ENCODE measurements at regions not wholly inside any gene's neighbourhood (a gene's known extent, or its start where the extent isn't known, plus 50 kb on each side); places are given as distances from the start of the nearest gene placed in this dataset.

DNA sequence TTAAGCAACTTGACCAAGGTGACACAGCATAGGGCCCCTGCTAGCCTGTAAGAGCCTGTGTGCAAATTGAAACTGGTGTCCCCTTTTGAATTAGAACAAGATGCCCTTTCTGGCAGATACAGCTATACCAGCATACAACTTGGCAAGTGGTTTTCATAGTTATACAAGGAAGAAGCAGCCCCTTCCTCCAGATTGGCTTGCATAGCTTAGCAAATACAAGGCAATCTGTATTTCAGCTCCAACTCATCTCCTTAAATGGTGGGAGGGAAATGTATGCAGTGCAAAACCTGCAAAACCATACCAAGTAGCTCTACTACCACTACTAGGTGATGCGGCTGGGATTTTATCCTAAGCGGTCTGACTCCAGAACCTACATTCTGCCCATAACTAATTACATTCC is 427.1 kb downstream of the HAPSTR1 start:
- TF ChIP-seq TEAD4 (IDR thresholded peaks at IDR 0.05): no peak
- TF ChIP-seq, protein P1, sequence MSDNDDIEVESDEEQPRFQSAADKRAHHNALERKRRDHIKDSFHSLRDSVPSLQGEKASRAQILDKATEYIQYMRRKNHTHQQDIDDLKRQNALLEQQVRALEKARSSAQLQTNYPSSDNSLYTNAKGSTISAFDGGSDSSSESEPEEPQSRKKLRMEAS (IDR thresholded peaks at IDR 0.05): no peak
- no peak for TF ChIP-seq RAD21 (IDR thresholded peaks at IDR 0.05; ENCODE audit: low read depth)
- no peak for TF ChIP-seq CEBPB (IDR thresholded peaks at IDR 0.05)
- no peak for TF ChIP-seq YY1 (IDR thresholded peaks at IDR 0.05; ENCODE audit: low read depth)
- no peak for TF ChIP-seq TAF1 (IDR thresholded peaks at IDR 0.05; ENCODE audit: low read depth)
- TF ChIP-seq FOXM1 (IDR thresholded peaks at IDR 0.05; ENCODE audit: borderline replicate concordance, low read depth): no peak
- TF ChIP-seq TCF12 (IDR thresholded peaks at IDR 0.05; ENCODE audit: low read depth): no peak
- TF ChIP-seq, protein P2, sequence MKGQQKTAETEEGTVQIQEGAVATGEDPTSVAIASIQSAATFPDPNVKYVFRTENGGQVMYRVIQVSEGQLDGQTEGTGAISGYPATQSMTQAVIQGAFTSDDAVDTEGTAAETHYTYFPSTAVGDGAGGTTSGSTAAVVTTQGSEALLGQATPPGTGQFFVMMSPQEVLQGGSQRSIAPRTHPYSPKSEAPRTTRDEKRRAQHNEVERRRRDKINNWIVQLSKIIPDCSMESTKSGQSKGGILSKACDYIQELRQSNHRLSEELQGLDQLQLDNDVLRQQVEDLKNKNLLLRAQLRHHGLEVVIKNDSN (IDR thresholded peaks at IDR 0.05): no peak
- TF ChIP-seq EGR1 (IDR thresholded peaks at IDR 0.05): no peak
- TF ChIP-seq CREB1 (IDR thresholded peaks at IDR 0.05; ENCODE audit: low read depth): no peak

Measured in Ishikawa (cell line).